NOMO-1 treated with dmso at 0.1 percent for 144 hours (cell line): ENCODE measurements at regions not wholly inside any gene's neighbourhood (a gene's known extent, or its start where the extent isn't known, plus 50 kb on each side); places are given as distances from the start of the nearest gene placed in this dataset.
A peak's percentile ranks its signal among the peaks of the same experiment; 100 is the strongest.

Source experiments
- DNase-seq: peaks from one replicate; lab custom pipeline; 2025; ENCODE audit not compliant: unreplicated experiment; lab: John Stamatoyannopoulos, UW

GRCh38 chr13:24042710-24043440 lies 117.6 kb upstream of the SPATA13 start:
- DNase-seq: peak; percentile 73

- no peak for DNase-seq
Observed at GRCh38 chr13:24043590-24044350, 116.8 kb upstream of the SPATA13 start.

GRCh38 chr13:24045597-24045996 lies 114.9 kb upstream of the SPATA13 start:
- DNase-seq: no peak

- no peak for DNase-seq
Observed at GRCh38 chr13:24050292-24050711, 110.2 kb upstream of the SPATA13 start.

- no peak for DNase-seq
Observed at GRCh38 chr13:24050796-24051715, 109.5 kb upstream of the SPATA13 start.

- DNase-seq: no peak
Observed at GRCh38 chr13:24052547-24053518, 107.7 kb upstream of the SPATA13 start.

GRCh38 chr13:24053519-24054251 lies 106.8 kb upstream of the SPATA13 start:
- peak; percentile 34 for DNase-seq

GRCh38 chr13:24056616-24057137 lies 103.8 kb upstream of the SPATA13 start:
- DNase-seq: no peak

GRCh38 chr13:24060993-24061392 lies 99.5 kb upstream of the SPATA13 start:
- no peak for DNase-seq

GRCh38 chr13:24063281-24063877 lies 97.1 kb upstream of the SPATA13 start:
- DNase-seq: no peak

- DNase-seq: no peak
Observed at GRCh38 chr13:24064371-24064770, 96.1 kb upstream of the SPATA13 start.

GRCh38 chr13:24065176-24065575 lies 95.3 kb upstream of the SPATA13 start:
- no peak for DNase-seq

- no peak for DNase-seq
Observed at GRCh38 chr13:24066405-24067295, 93.9 kb upstream of the SPATA13 start.

- DNase-seq: no peak
Observed at GRCh38 chr13:24068472-24068871, 92.0 kb upstream of the SPATA13 start.

GRCh38 chr13:24071016-24071415 lies 89.5 kb upstream of the SPATA13 start:
- DNase-seq: no peak

GRCh38 chr13:24071423-24072075 lies 89.0 kb upstream of the SPATA13 start:
- no peak for DNase-seq

GRCh38 chr13:24073657-24074056 lies 86.9 kb upstream of the SPATA13 start:
- DNase-seq: no peak
